H9 (cell line): ENCODE measurements at regions not wholly inside any gene's neighbourhood (a gene's known extent, or its start where the extent isn't known, plus 50 kb on each side); places are given as distances from the start of the nearest gene placed in this dataset.

Experiments
- DNase-seq: peaks from one replicate; pipeline ENCODE4 v3.0.0-alpha.2; 2017
- H2AFZ ChIP-seq: one replicate; pipeline ENCODE4 v1.6.1; 2013; ENCODE audit warnings: mild to moderate bottlenecking, low read length, control low read depth, moderate library complexity
- H2AK5ac ChIP-seq: 2 replicates; pipeline ENCODE4 v1.6.1; 2013; ENCODE audit warnings: low read length, control low read depth, mixed read lengths; ENCODE audit not compliant: insufficient read length
- H2BK120ac ChIP-seq: one replicate; pipeline ENCODE4 v1.6.1; 2013; ENCODE audit warnings: low read depth, mild to moderate bottlenecking, low read length, control low read depth, inconsistent platforms; ENCODE audit not compliant: poor library complexity, severe bottlenecking
- H2BK12ac ChIP-seq: 2 replicates; pipeline ENCODE4 v1.6.1; 2013; ENCODE audit warnings: low read length, control low read depth, mixed read lengths, low read depth; ENCODE audit not compliant: insufficient read length
- H2BK15ac ChIP-seq: 2 replicates; pipeline ENCODE4 v1.6.1; 2013; ENCODE audit warnings: low read depth, low read length, control low read depth
- H2BK20ac ChIP-seq: one replicate; pipeline ENCODE4 v1.6.1; 2013; ENCODE audit warnings: low read depth, mild to moderate bottlenecking, low read length, control low read depth, inconsistent platforms; ENCODE audit not compliant: poor library complexity, severe bottlenecking
- H2BK5ac ChIP-seq: 2 replicates; pipeline ENCODE4 v1.6.1; 2013; ENCODE audit warnings: low read length, control low read depth, mixed read lengths; ENCODE audit not compliant: insufficient read length
- H3K14ac ChIP-seq: 2 replicates; pipeline ENCODE4 v1.6.1; 2013; ENCODE audit warnings: low read length, control low read depth; ENCODE audit not compliant: insufficient read depth
- H3K18ac ChIP-seq: 2 replicates; pipeline ENCODE4 v1.6.1; 2013; ENCODE audit warnings: low read depth, mild to moderate bottlenecking, mixed read lengths, low read length, control low read depth; ENCODE audit not compliant: insufficient read length
- H3K23ac ChIP-seq: 2 replicates; pipeline ENCODE4 v1.6.1; 2013; ENCODE audit warnings: low read length, control low read depth, mixed read lengths, low read depth; ENCODE audit not compliant: insufficient read length
- H3K23me2 ChIP-seq: 2 replicates; pipeline ENCODE4 v1.6.1; 2013; ENCODE audit warnings: low read depth, mild to moderate bottlenecking, mixed read lengths, low read length, control low read depth; ENCODE audit not compliant: insufficient read length, poor library complexity, severe bottlenecking
- H3K27ac ChIP-seq: 2 replicates; pipeline ENCODE4 v1.5.1; 2013; ENCODE audit warnings: low read length, control low read depth, mixed read lengths, low read depth; ENCODE audit not compliant: insufficient read length
- H3K27me3 ChIP-seq: 2 replicates; pipeline ENCODE4 v1.6.1; 2013; ENCODE audit warnings: low read length, control low read depth, inconsistent platforms; ENCODE audit not compliant: insufficient read depth
- H3K4ac ChIP-seq: 2 replicates; pipeline ENCODE4 v1.6.1; 2013; ENCODE audit warnings: low read depth, mild to moderate bottlenecking, control low read depth, inconsistent platforms, low read length, moderate library complexity
- H3K4me1 ChIP-seq: 2 replicates; pipeline ENCODE4 v1.6.1; 2013; ENCODE audit warnings: low read length, control low read depth, inconsistent platforms; ENCODE audit not compliant: insufficient read depth
- H3K4me2 ChIP-seq: 2 replicates; pipeline ENCODE4 v1.6.1; 2013; ENCODE audit warnings: low read length, control low read depth, mixed read lengths; ENCODE audit not compliant: insufficient read length, insufficient read depth
- H3K56ac ChIP-seq: 2 replicates; pipeline ENCODE4 v1.6.1; 2013; ENCODE audit warnings: low read depth, mild to moderate bottlenecking, mixed read lengths, low read length, control low read depth; ENCODE audit not compliant: insufficient read length
- H3K79me1 ChIP-seq: 2 replicates; pipeline ENCODE4 v1.6.1; 2013; ENCODE audit warnings: low read depth, mild to moderate bottlenecking, moderate library complexity, low read length, control low read depth, inconsistent platforms; ENCODE audit not compliant: insufficient read depth, poor library complexity, severe bottlenecking
- H3K79me2 ChIP-seq: 2 replicates; pipeline ENCODE4 v1.6.1; 2013; ENCODE audit warnings: low read length, control low read depth, inconsistent platforms; ENCODE audit not compliant: insufficient read depth
- H3K9ac ChIP-seq: 2 replicates; pipeline ENCODE4 v1.6.1; 2013; ENCODE audit warnings: low read length, control low read depth, mixed read lengths; ENCODE audit not compliant: insufficient read length; ENCODE audit errors: extremely low read depth
- H3K9me3 ChIP-seq: one replicate; pipeline ENCODE4 v1.6.1; 2013; ENCODE audit warnings: low read depth, low read length, inconsistent platforms; ENCODE audit not compliant: control insufficient read depth
- H3T11ph ChIP-seq: one replicate; pipeline ENCODE4 v1.6.1; 2013; ENCODE audit warnings: mild to moderate bottlenecking, low read length, control low read depth, inconsistent platforms
- H4K20me1 ChIP-seq: one replicate; pipeline ENCODE4 v1.6.1; 2013; ENCODE audit not compliant: control insufficient read depth, insufficient read length, insufficient read depth
- H4K5ac ChIP-seq: 2 replicates; pipeline ENCODE4 v1.6.1; 2013; ENCODE audit warnings: low read depth, mild to moderate bottlenecking, mixed read lengths, low read length, control low read depth; ENCODE audit not compliant: insufficient read length
- H4K8ac ChIP-seq: replicated peaks from 2 replicates; pipeline ENCODE4 v1.6.1; 2013; ENCODE audit warnings: low read length, control low read depth, mixed read lengths, low read depth; ENCODE audit not compliant: insufficient read length
- H4K91ac ChIP-seq: 2 replicates; pipeline ENCODE4 v1.6.1; 2013; ENCODE audit warnings: low read depth, mild to moderate bottlenecking, moderate library complexity, mixed read lengths, low read length, control low read depth; ENCODE audit not compliant: insufficient read length
- H3K27ac Mint-ChIP-seq, 3 experiments: 2 replicates in 2 of 3; 3 replicates in 1 of 3; pipeline ENCODE4 v1.8.0; 2020 to 2021; ENCODE audit warnings: mixed read lengths in 3 of 3, mild to moderate bottlenecking in 1 of 3, moderate library complexity in 1 of 3
- H3K27me3 Mint-ChIP-seq: 2 replicates; pipeline ENCODE4 v1.8.0; 2021; ENCODE audit warnings: low read depth, mild to moderate bottlenecking, moderate library complexity, mixed read lengths
- H3K36me3 Mint-ChIP-seq, 3 experiments: 2 replicates in 2 of 3; 3 replicates in 1 of 3; pipeline ENCODE4 v1.8.0; 2020 to 2021; ENCODE audit warnings: low read depth in 3 of 3, mixed read lengths in 3 of 3; ENCODE audit not compliant: insufficient read depth in 1 of 3
- H3K4me1 Mint-ChIP-seq, 2 experiments: 2 replicates each; pipeline ENCODE4 v1.8.0; 2020; ENCODE audit warnings: mixed read lengths in 2 of 2
- H3K4me3 Mint-ChIP-seq, 2 experiments: 2 replicates in 1 of 2; 3 replicates in 1 of 2; pipeline ENCODE4 v1.8.0; 2020 to 2021; ENCODE audit warnings: mild to moderate bottlenecking in 2 of 2, mixed read lengths in 2 of 2, moderate library complexity in 1 of 2
- H3K9me3 Mint-ChIP-seq, 2 experiments: 2 replicates in 1 of 2; 3 replicates in 1 of 2; pipeline ENCODE4 v1.8.0; 2020; ENCODE audit warnings: mild to moderate bottlenecking in 2 of 2, mixed read lengths in 2 of 2, moderate library complexity in 1 of 2
- WGBS: extraction: QIAGEN DNeasy Blood & Tissue Kit; methylation state at CpG from one replicate; pipeline ENCODE4 v1.1.7; 2013; ENCODE audit warnings: missing lambda C conversion rate, low lambda C conversion rate, mixed read lengths; ENCODE audit not compliant: insufficient read length; ENCODE audit errors: extremely low coverage; 5-methylcytosine and 5-hydroxymethylcytosine counted together
- TF ChIP-seq, protein P1 (sequence below): fragments of 200-600 bp; sonication (generic); conservative IDR thresholded peaks from 3 replicates; pipeline ENCODE4 v1.8.0; 2021; ENCODE audit warnings: antibody characterized with exemption, mild to moderate bottlenecking

GRCh38 chr14:89516173-89516572, 99.1 kb upstream of the FOXN3 start:
- H3K27ac Mint-ChIP-seq = no peak overlapping the region
- no peak for DNase-seq
- TF ChIP-seq, protein P1, sequence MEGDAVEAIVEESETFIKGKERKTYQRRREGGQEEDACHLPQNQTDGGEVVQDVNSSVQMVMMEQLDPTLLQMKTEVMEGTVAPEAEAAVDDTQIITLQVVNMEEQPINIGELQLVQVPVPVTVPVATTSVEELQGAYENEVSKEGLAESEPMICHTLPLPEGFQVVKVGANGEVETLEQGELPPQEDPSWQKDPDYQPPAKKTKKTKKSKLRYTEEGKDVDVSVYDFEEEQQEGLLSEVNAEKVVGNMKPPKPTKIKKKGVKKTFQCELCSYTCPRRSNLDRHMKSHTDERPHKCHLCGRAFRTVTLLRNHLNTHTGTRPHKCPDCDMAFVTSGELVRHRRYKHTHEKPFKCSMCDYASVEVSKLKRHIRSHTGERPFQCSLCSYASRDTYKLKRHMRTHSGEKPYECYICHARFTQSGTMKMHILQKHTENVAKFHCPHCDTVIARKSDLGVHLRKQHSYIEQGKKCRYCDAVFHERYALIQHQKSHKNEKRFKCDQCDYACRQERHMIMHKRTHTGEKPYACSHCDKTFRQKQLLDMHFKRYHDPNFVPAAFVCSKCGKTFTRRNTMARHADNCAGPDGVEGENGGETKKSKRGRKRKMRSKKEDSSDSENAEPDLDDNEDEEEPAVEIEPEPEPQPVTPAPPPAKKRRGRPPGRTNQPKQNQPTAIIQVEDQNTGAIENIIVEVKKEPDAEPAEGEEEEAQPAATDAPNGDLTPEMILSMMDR = no peak

More at GRCh38 chr14:89516173-89516572, 99.1 kb upstream of the FOXN3 start:
- H3K9me3 ChIP-seq = no peaks in the 10 kb centered on the region
- H3K18ac ChIP-seq = no peak overlapping the region
- no peak overlapping the region for H3T11ph ChIP-seq
- H4K8ac ChIP-seq = no peak overlapping the region
- no peak overlapping the region for H4K91ac ChIP-seq
- H3K9me3 Mint-ChIP-seq = no peaks in the 10 kb centered on the region; a peak in 2 of 5 replicates
- no peak overlapping the region for H3K27ac ChIP-seq
- H4K20me1 ChIP-seq = no peaks in the 10 kb centered on the region
- no peak overlapping the region for H3K9ac ChIP-seq
- H2BK20ac ChIP-seq = no peak overlapping the region
- no peak overlapping the region for H2AFZ ChIP-seq
- H3K23me2 ChIP-seq = no peaks in the 10 kb centered on the region
- H3K4me3 Mint-ChIP-seq = no peak overlapping the region
- H3K23ac ChIP-seq = no peak overlapping the region
- no CpG with 5 or more reads among the region's 5 CpGs for WGBS
- H4K5ac ChIP-seq = no peak overlapping the region
- H2BK120ac ChIP-seq = no peak overlapping the region
- H3K14ac ChIP-seq = no peak overlapping the region
- H3K4me1 ChIP-seq = no peaks in the 10 kb centered on the region
- H2BK12ac ChIP-seq = no peak overlapping the region
- peaks cover 4% of the 10 kb centered on the region for H3K79me1 ChIP-seq
- H3K4me2 ChIP-seq = no peak overlapping the region
- H2AK5ac ChIP-seq = no peak overlapping the region
- peaks cover 22 to 33% (median 27%) of the 10 kb centered on the region in 3 experiments for H3K36me3 Mint-ChIP-seq
- H3K27me3 Mint-ChIP-seq = no peaks in the 10 kb centered on the region
- peaks cover 5% of the 10 kb centered on the region; the same call in 1 of the 2 replicates for H3K79me2 ChIP-seq
- no peak overlapping the region for H3K56ac ChIP-seq
- peaks cover 22 to 27% of the 10 kb centered on the region in 2 experiments for H3K4me1 Mint-ChIP-seq
- no peak overlapping the region for H3K4ac ChIP-seq
- H3K27me3 ChIP-seq = no peaks in the 10 kb centered on the region
- no peak overlapping the region for H2BK15ac ChIP-seq
- H2BK5ac ChIP-seq = no peak overlapping the region
